Loucy (cell line): ENCODE measurements at regions not wholly inside any gene's neighbourhood (a gene's known extent, or its start where the extent isn't known, plus 50 kb on each side); places are given as distances from the start of the nearest gene placed in this dataset.

Experiments
- CTCF ChIP-seq: fragments of 200-600 bp; sonication (generic); conservative IDR thresholded peaks from 2 replicates; pipeline ENCODE4 v1.5.1; 2014; ENCODE audit warnings: mild to moderate bottlenecking, antibody characterized with exemption, low read length
- EZH2phosphoT487 ChIP-seq: fragments of 200-600 bp; IDR thresholded peaks from 2 replicates; pipeline ENCODE4 v1.6.1; 2018; ENCODE audit warnings: antibody characterized with exemption, mild to moderate bottlenecking, moderate library complexity, borderline replicate concordance

DNA sequence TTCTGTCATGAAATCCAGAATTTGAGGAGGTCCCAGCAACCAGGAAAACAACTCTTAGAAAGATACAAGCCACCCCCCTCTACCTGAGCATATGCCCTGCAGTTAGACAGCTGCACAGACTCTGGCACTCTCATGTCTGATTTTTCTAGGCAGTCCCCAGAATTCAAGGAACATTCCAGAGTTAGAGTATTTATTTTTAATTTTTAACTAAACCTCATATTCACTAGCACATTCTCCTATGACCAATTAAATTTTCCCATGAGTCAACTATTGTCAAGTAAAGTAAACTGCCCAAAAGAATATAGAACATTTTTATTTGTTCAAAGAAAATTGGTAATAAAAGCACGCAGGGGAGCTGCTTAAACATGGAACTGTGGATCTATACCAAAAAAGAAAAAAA is 490.5 kb upstream of the SEMA6A start:
- TF ChIP-seq CTCF (no peak), EZH2phosphoT487 (no peak)
